Esophagus squamous epithelium (tissue), 4 donors: ENCODE measurements at regions not wholly inside any gene's neighbourhood (a gene's known extent, or its start where the extent isn't known, plus 50 kb on each side); places are given as distances from the start of the nearest gene placed in this dataset.

Source experiments
- CTCF ChIP-seq, 6 experiments: fragments of 450-650 bp in 4 of 6; fragments of 200-600 bp in 2 of 6; sonication (generic) in 2 of 6; IDR thresholded peaks; one replicate each; pipeline ENCODE4 v1.5.1; 2016 to 2019; ENCODE audit warnings: antibody characterized with exemption in 6 of 6, mild to moderate bottlenecking in 4 of 6, moderate library complexity in 4 of 6
- POLR2A ChIP-seq, 4 donors: fragments of 450-650 bp; IDR thresholded peaks; one replicate each; pipeline ENCODE4 v1.6.1; 2017; ENCODE audit warnings: antibody characterized with exemption in 4 of 4, mild to moderate bottlenecking in 4 of 4, moderate library complexity in 3 of 4

- no peak for TF ChIP-seq CTCF (IDR thresholded peaks at IDR 0.05)
- no peak for TF ChIP-seq POLR2A (IDR thresholded peaks at IDR 0.05)
Measured at GRCh38 chr18:46199515-46200147, 95.4 kb downstream of the HAUS1 start.
